Keratinocyte (primary cell): ENCODE measurements at regions not wholly inside any gene's neighbourhood (a gene's known extent, or its start where the extent isn't known, plus 50 kb on each side); places are given as distances from the start of the nearest gene placed in this dataset.

Experiments
- EZH2 ChIP-seq: IDR thresholded peaks from one replicate; pipeline ENCODE4 v1.6.1; 2012; ENCODE audit warnings: inconsistent platforms, mild to moderate bottlenecking, low read length, moderate library complexity
- TF ChIP-seq, protein P1 (sequence below), 3 experiments: IDR thresholded peaks in 1 of 3; conservative IDR thresholded peaks in 1 of 3; optimal IDR thresholded peaks in 1 of 3; 2 replicates in 2 of 3; 3 replicates in 1 of 3; pipeline versions ENCODE3 to v1.5.1; 2011; ENCODE audit warnings: low read length in 3 of 3, mild to moderate bottlenecking in 3 of 3, moderate library complexity in 2 of 3, control low read depth in 1 of 3, inconsistent platforms in 1 of 3; ENCODE audit not compliant: insufficient read depth in 2 of 3; ENCODE audit errors: extremely low read depth in 1 of 3

DNA sequence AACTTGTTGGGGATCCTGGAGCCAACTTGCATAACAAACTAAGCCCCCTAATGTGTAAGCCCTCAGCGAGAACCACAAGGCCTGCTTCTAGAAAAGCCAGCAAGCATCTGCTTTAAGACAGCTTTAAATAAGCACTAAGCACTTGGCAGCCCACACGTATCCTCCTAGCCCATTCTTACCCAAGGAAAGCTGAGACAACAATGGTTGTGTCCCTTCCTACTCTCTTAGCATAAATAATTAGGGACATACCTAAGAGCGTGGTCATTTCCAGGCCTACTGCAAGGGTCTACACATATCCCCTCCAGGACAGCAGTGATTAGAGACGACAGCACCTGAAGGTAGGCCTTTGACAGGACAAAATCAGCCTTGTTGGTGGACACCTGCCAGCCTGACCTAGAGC, 322.8 kb upstream of the PPARGC1A start:
- TF ChIP-seq, protein P1, sequence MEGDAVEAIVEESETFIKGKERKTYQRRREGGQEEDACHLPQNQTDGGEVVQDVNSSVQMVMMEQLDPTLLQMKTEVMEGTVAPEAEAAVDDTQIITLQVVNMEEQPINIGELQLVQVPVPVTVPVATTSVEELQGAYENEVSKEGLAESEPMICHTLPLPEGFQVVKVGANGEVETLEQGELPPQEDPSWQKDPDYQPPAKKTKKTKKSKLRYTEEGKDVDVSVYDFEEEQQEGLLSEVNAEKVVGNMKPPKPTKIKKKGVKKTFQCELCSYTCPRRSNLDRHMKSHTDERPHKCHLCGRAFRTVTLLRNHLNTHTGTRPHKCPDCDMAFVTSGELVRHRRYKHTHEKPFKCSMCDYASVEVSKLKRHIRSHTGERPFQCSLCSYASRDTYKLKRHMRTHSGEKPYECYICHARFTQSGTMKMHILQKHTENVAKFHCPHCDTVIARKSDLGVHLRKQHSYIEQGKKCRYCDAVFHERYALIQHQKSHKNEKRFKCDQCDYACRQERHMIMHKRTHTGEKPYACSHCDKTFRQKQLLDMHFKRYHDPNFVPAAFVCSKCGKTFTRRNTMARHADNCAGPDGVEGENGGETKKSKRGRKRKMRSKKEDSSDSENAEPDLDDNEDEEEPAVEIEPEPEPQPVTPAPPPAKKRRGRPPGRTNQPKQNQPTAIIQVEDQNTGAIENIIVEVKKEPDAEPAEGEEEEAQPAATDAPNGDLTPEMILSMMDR (optimal IDR thresholded peaks at IDR 0.05 in 1 of 3, IDR thresholded peaks at IDR 0.05 in 1 of 3, conservative IDR thresholded peaks at IDR 0.05 in 1 of 3; ENCODE audit: extremely low read depth in 1 of 3, insufficient read depth in 2 of 3, low read length in 3 of 3): no peak
- no peak for TF ChIP-seq EZH2
